Fibroblast of gingiva (primary cell): ENCODE measurements at regions not wholly inside any gene's neighbourhood (a gene's known extent, or its start where the extent isn't known, plus 50 kb on each side); places are given as distances from the start of the nearest gene placed in this dataset.

Source experiments
- DNase-seq: peaks from one replicate; pipeline ENCODE4 v3.0.0-alpha.2; 2011; ENCODE audit warnings: low read depth

GRCh38 chr12:90311561-90311960 is 602.9 kb upstream of the ATP2B1 start:
- no peak for DNase-seq

GRCh38 chr12:90305379-90305778 is 596.7 kb upstream of the ATP2B1 start:
- no peak for DNase-seq

- no peak for DNase-seq
Measured at GRCh38 chr12:90304231-90304630, 595.6 kb upstream of the ATP2B1 start.

- DNase-seq = no peak
Measured at GRCh38 chr12:90303771-90304170, 595.1 kb upstream of the ATP2B1 start.

GRCh38 chr12:90301561-90302133 is 593.0 kb upstream of the ATP2B1 start:
- DNase-seq = peak; percentile 48

- DNase-seq = no peak
Measured at GRCh38 chr12:90301095-90301494, 592.5 kb upstream of the ATP2B1 start.

- no peak for DNase-seq
Measured at GRCh38 chr12:90299666-90300065, 591.0 kb upstream of the ATP2B1 start.

GRCh38 chr12:90299121-90299520 is 590.5 kb upstream of the ATP2B1 start:
- DNase-seq = no peak

- no peak for DNase-seq
Measured at GRCh38 chr12:90298289-90298948, 589.8 kb upstream of the ATP2B1 start.

GRCh38 chr12:90295858-90296257 is 587.2 kb upstream of the ATP2B1 start:
- DNase-seq = no peak

- DNase-seq = no peak
Measured at GRCh38 chr12:90292183-90292582, 583.5 kb upstream of the ATP2B1 start.

- DNase-seq = no peak
Measured at GRCh38 chr12:90290980-90291975, 582.6 kb upstream of the ATP2B1 start.

GRCh38 chr12:90287585-90287984 is 578.9 kb upstream of the ATP2B1 start:
- DNase-seq = no peak

- DNase-seq = no peak
Measured at GRCh38 chr12:90281154-90281868, 572.7 kb upstream of the ATP2B1 start.

GRCh38 chr12:90280564-90281058 is 572.0 kb upstream of the ATP2B1 start:
- no peak for DNase-seq

- no peak for DNase-seq
Measured at GRCh38 chr12:90280033-90280432, 571.4 kb upstream of the ATP2B1 start.

- no peak for DNase-seq
Measured at GRCh38 chr12:90275088-90275487, 566.5 kb upstream of the ATP2B1 start.

GRCh38 chr12:90274407-90274806 is 565.8 kb upstream of the ATP2B1 start:
- DNase-seq = no peak

GRCh38 chr12:90268574-90268973 is 559.9 kb upstream of the ATP2B1 start:
- DNase-seq = no peak

GRCh38 chr12:90262251-90262650 is 553.6 kb upstream of the ATP2B1 start:
- DNase-seq = no peak

- no peak for DNase-seq
Measured at GRCh38 chr12:90261283-90261682, 552.6 kb upstream of the ATP2B1 start.

GRCh38 chr12:90260136-90260535 is 551.5 kb upstream of the ATP2B1 start:
- no peak for DNase-seq
